Myocyte (in vitro differentiated cells): ENCODE measurements at regions not wholly inside any gene's neighbourhood (a gene's known extent, or its start where the extent isn't known, plus 50 kb on each side); places are given as distances from the start of the nearest gene placed in this dataset.

Experiments
- DNase-seq: peaks from one replicate; pipeline ENCODE4 v3.0.0-alpha.2; 2012; ENCODE audit warnings: low read depth

- no peak for DNase-seq
Measured at GRCh38 chr4:59068722-59069418, 1958.7 kb upstream of the IGFBP7 start.

- no peak for DNase-seq
Measured at GRCh38 chr4:59086410-59086809, 1976.2 kb upstream of the IGFBP7 start.

GRCh38 chr4:59091146-59092142, 1981.3 kb upstream of the IGFBP7 start:
- no peak for DNase-seq

- no peak for DNase-seq
Measured at GRCh38 chr4:59094505-59094904, 1984.3 kb upstream of the IGFBP7 start.

GRCh38 chr4:59102311-59102710, 1992.1 kb upstream of the IGFBP7 start:
- DNase-seq, result no peak

GRCh38 chr4:59120287-59120814, 2010.2 kb upstream of the IGFBP7 start:
- no peak for DNase-seq

- no peak for DNase-seq
Measured at GRCh38 chr4:59122626-59123025, 2012.4 kb upstream of the IGFBP7 start.

GRCh38 chr4:59126159-59126558, 2016.0 kb upstream of the IGFBP7 start:
- DNase-seq, result no peak

GRCh38 chr4:59127006-59127405, 2016.8 kb upstream of the IGFBP7 start:
- DNase-seq, result no peak

GRCh38 chr4:59127743-59128142, 2017.6 kb upstream of the IGFBP7 start:
- DNase-seq, result no peak

GRCh38 chr4:59135248-59135985, 2025.2 kb upstream of the IGFBP7 start:
- no peak for DNase-seq

- DNase-seq, result no peak
Measured at GRCh38 chr4:59161249-59161648, 2038.9 kb upstream of the ADGRL3 start.

- no peak for DNase-seq
Measured at GRCh38 chr4:59175617-59176016, 2024.5 kb upstream of the ADGRL3 start.

GRCh38 chr4:59179372-59179771, 2020.8 kb upstream of the ADGRL3 start:
- no peak for DNase-seq

- DNase-seq, result no peak
Measured at GRCh38 chr4:59180161-59180560, 2020.0 kb upstream of the ADGRL3 start.

- no peak for DNase-seq
Measured at GRCh38 chr4:59180969-59181368, 2019.2 kb upstream of the ADGRL3 start.

- no peak for DNase-seq
Measured at GRCh38 chr4:59195839-59196238, 2004.3 kb upstream of the ADGRL3 start.

GRCh38 chr4:59200992-59201391, 1999.1 kb upstream of the ADGRL3 start:
- no peak for DNase-seq

- no peak for DNase-seq
Measured at GRCh38 chr4:59217910-59218631, 1982.1 kb upstream of the ADGRL3 start.

- peak; percentile 5 for DNase-seq
Measured at GRCh38 chr4:59222221-59222620, 1977.9 kb upstream of the ADGRL3 start.
